NB4 (cell line): ENCODE measurements at regions not wholly inside any gene's neighbourhood (a gene's known extent, or its start where the extent isn't known, plus 50 kb on each side); places are given as distances from the start of the nearest gene placed in this dataset.

Experiments
- MYC ChIP-seq: IDR thresholded peaks from 2 replicates; pipeline ENCODE4 v1.6.1; 2011; ENCODE audit warnings: low read depth, low read length
- POLR2A ChIP-seq: IDR thresholded peaks from 2 replicates; pipeline ENCODE4 v1.6.1; 2011; ENCODE audit warnings: mild to moderate bottlenecking; ENCODE audit not compliant: insufficient read length; ENCODE audit errors: extremely low read depth

GRCh38 chr11:8812438-8812837 is 98.6 kb upstream of the AKIP1 start:
- TF ChIP-seq POLR2A (no peak), MYC (peak; percentile 50)
